ENCODE measurements at regions not wholly inside any gene's neighbourhood (a gene's known extent, or its start where the extent isn't known, plus 50 kb on each side); places are given as distances from the start of the nearest gene placed in this dataset.

- TF ChIP-seq CTCF (conservative IDR thresholded peaks at IDR 0.05; ENCODE audit: low read length) (no peak), EZH2phosphoT487 (IDR thresholded peaks at IDR 0.05; ENCODE audit: borderline replicate concordance, low read depth, low read length) (no peak)
These were observed 859.3 kb upstream of the AMOT start for GRCh38 chrX:113699939-113700338.

All from OCI-LY7 (cell line).